Spleen (tissue), 11 donors: ENCODE measurements at regions not wholly inside any gene's neighbourhood (a gene's known extent, or its start where the extent isn't known, plus 50 kb on each side); places are given as distances from the start of the nearest gene placed in this dataset.
"Not testable (repeated sequence)": the region's sequence is repeated elsewhere in the genome, so short reads cannot be mapped to it uniquely, and the experiment has no call there.

Experiments
- DNase-seq: peaks from one replicate; pipeline ENCODE4 v3.0.0-alpha.2; 2020
- H3K27ac ChIP-seq, 8 donors: fragments of 200-600 bp; sonication (generic) in 7 of 8; 1 replicate in 4 of 8; 2 replicates in 4 of 8; pipeline versions ENCODE4 v1.5.0 to v1.8.0; 2016 to 2021; ENCODE audit warnings: inconsistent platforms in 4 of 8, mild to moderate bottlenecking in 4 of 8, moderate library complexity in 1 of 8
- H3K27me3 ChIP-seq, 7 donors: fragments of 200-600 bp; sonication (generic) in 6 of 7; replicated peaks in 1 of 7; 1 replicate in 4 of 7; 2 replicates in 3 of 7; pipeline versions ENCODE4 v1.5.0 to v1.8.0; 2016 to 2021; ENCODE audit warnings: inconsistent platforms in 3 of 7, mild to moderate bottlenecking in 1 of 7
- H3K36me3 ChIP-seq, 6 donors: fragments of 200-600 bp; sonication (generic) in 5 of 6; 1 replicate in 4 of 6; 2 replicates in 2 of 6; pipeline versions ENCODE4 v1.5.0 to v1.8.0; 2016 to 2021; ENCODE audit warnings: inconsistent platforms in 2 of 6
- H3K4me1 ChIP-seq, 6 donors: fragments of 200-600 bp; sonication (generic) in 5 of 6; 1 replicate in 3 of 6; 2 replicates in 3 of 6; pipeline versions ENCODE4 v1.5.0 to v1.8.0; 2016 to 2021; ENCODE audit warnings: inconsistent platforms in 3 of 6
- H3K4me3 ChIP-seq, 8 donors: fragments of 200-600 bp; sonication (generic) in 7 of 8; 1 replicate in 4 of 8; 2 replicates in 4 of 8; pipeline versions ENCODE4 v1.5.0 to v1.8.0; 2016 to 2021; ENCODE audit warnings: inconsistent platforms in 4 of 8, mild to moderate bottlenecking in 4 of 8, moderate library complexity in 2 of 8
- H3K9me3 ChIP-seq, 8 donors: fragments of 200-600 bp; sonication (generic) in 7 of 8; 1 replicate in 4 of 8; 2 replicates in 4 of 8; pipeline versions ENCODE4 v1.5.0 to v1.8.0; 2016 to 2021; ENCODE audit warnings: inconsistent platforms in 4 of 8
- CTCF ChIP-seq, 11 experiments: fragments of 200-600 bp in 7 of 11; fragments of 450-650 bp in 4 of 11; sonication (generic) in 4 of 11; IDR thresholded peaks in 8 of 11; conservative IDR thresholded peaks in 3 of 11; 1 replicate in 7 of 11; 2 replicates in 4 of 11; pipeline versions ENCODE4 v1.4.0 to v1.8.0; 2016 to 2021; ENCODE audit warnings: antibody characterized with exemption in 11 of 11, inconsistent platforms in 4 of 11, mild to moderate bottlenecking in 1 of 11
- POLR2A ChIP-seq, 3 donors: fragments of 450-650 bp; IDR thresholded peaks; one replicate each; pipeline ENCODE4 v1.5.1; 2017; ENCODE audit warnings: antibody characterized with exemption in 3 of 3, mild to moderate bottlenecking in 1 of 3
- POLR2AphosphoS5 ChIP-seq, 3 donors: sonication (generic); formaldehyde crosslinking; IDR thresholded peaks; one replicate each; pipeline ENCODE4 v1.5.1; 2017; ENCODE audit warnings: antibody characterized with exemption in 3 of 3
- WGBS, 5 donors: extraction: QIAGEN DNeasy Blood & Tissue Kit in 3 of 5; methylation state at CpG; one replicate each; pipeline versions ENCODE4 v1.1.5 to v1.1.7; 2013 to 2018; 5-methylcytosine and 5-hydroxymethylcytosine counted together
- intact Hi-C: fragments of 100-400 bp; cut with DNase I; formaldehyde crosslinking; loops from one replicate; pipeline ENCODE4 v1.15.0; 2023; ENCODE audit warnings: low total_unique reads
- donor health status: healthy with polysubstance abuse.
- donor health status: DM: no; HTN: no; CAD: no; lungs with moderate emphysema.
- donor health status: DM: no; HTN: no; CAD: no.
- donor health status: Bipolar disorder and iron deficiency.
- donor health status: healthy.
- donor health status: DM: no; HTN: no; CAD: no.
- donor health status: DM: yes; HTN: yes; CAD: no.

GRCh38 chr13:33662392-33662791 is 155.6 kb upstream of the RFC3 start:
- WGBS, 5 donors: 67 to 87% (median 83%) methylated on average over 4 of the region's 4 CpGs
- TF ChIP-seq CTCF (IDR thresholded peaks at IDR 0.05 in 8 of 11, conservative IDR thresholded peaks at IDR 0.05 in 3 of 11) (no peak), POLR2A (IDR thresholded peaks at IDR 0.05) (no peak), POLR2AphosphoS5 (IDR thresholded peaks at IDR 0.05) (no peak)

GRCh38 chr13:33665626-33666175 is 152.2 kb upstream of the RFC3 start:
- H3K4me1 ChIP-seq: no peaks in the 10 kb centered on the region
- TF ChIP-seq POLR2A (IDR thresholded peaks at IDR 0.05): no peak
- no peak for TF ChIP-seq CTCF (IDR thresholded peaks at IDR 0.05 in 8 of 11, conservative IDR thresholded peaks at IDR 0.05 in 3 of 11)
- no peak for TF ChIP-seq POLR2AphosphoS5 (IDR thresholded peaks at IDR 0.05)
- H3K27ac ChIP-seq: no peak overlapping the region
- no peak for DNase-seq
- no peak overlapping the region for H3K4me3 ChIP-seq
- H3K9me3 ChIP-seq: no peaks in the 10 kb centered on the region
- H3K36me3 ChIP-seq: no peaks in the 10 kb centered on the region
- intact Hi-C loops: no loop called here
- H3K27me3 ChIP-seq: no peaks in the 10 kb centered on the region
- WGBS, 5 donors: 85 to 92% (median 87%) methylated on average over 4 of the region's 4 CpGs

More at GRCh38 chr13:33662392-33662791, 155.6 kb upstream of the RFC3 start:
- intact Hi-C loops: no loop called here
- DNase-seq: no peak
- no peaks in the 10 kb centered on the region for H3K36me3 ChIP-seq
- no peaks in the 10 kb centered on the region for H3K4me1 ChIP-seq
- H3K9me3 ChIP-seq: no peaks in the 10 kb centered on the region
- H3K4me3 ChIP-seq: no peak overlapping the region
- no peak overlapping the region for H3K27ac ChIP-seq
- H3K27me3 ChIP-seq: peaks cover 0 to 4% (median 0%) of the 10 kb centered on the region in 7 donors

DNA sequence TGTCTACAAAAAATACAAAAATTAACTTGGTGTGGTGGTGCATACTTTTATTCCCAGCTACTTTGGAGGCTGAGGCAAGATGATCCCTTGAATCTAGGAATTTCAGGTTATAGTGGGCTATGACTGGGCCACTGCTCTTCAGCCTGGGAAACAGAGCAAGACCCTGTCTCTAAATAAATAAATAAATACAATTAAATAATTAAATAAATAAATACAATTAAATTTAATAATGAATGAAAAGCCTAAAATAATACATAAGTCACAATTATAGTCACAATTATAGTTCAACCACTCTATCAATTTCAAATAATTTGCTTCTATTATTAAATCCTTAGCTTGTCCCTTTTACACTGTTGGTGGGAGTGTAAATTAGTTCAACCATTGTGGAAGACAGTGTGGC is 146.4 kb upstream of the RFC3 start:
- intact Hi-C loops: no loop called here
- no peak for TF ChIP-seq POLR2AphosphoS5 (IDR thresholded peaks at IDR 0.05)
- TF ChIP-seq POLR2A (IDR thresholded peaks at IDR 0.05): no peak
- TF ChIP-seq CTCF (IDR thresholded peaks at IDR 0.05 in 8 of 11, conservative IDR thresholded peaks at IDR 0.05 in 3 of 11): no peak

DNA sequence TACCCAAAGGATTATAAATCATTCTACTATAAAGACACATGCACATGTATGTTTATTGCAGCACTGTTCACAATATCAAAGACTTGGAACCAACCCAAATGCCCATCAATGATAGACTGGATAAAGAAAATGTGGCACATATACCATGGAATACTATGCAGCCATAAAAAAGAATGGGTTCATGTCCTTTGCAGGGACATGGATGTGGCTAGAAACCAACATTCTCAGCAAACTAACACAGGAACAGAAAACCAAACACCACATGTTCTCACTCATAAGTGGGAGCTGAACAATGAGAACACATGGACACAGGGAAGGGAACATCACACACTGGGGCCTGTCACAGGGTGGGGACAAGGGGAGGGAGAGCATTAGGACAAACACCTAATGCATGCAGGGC is 145.9 kb upstream of the RFC3 start:
- H3K36me3 ChIP-seq, H3K27me3 ChIP-seq, H3K9me3 ChIP-seq, DNase-seq, H3K4me1 ChIP-seq, intact Hi-C loops, H3K4me3 ChIP-seq, H3K27ac ChIP-seq: not testable (repeated sequence)

More for the DNA sequence above, 146.4 kb upstream of the RFC3 start:
- Histone ChIP-seq H3K4me1 (peaks cover 0 to 6% (median 1%) of the 10 kb centered on the region in 6 donors), H3K27ac (no peak overlapping the region), H3K9me3 (peaks cover 0 to 4% (median 0%) of the 10 kb centered on the region in 8 donors), H3K27me3 (no peaks in the 10 kb centered on the region), H3K4me3 (no peak overlapping the region), H3K36me3 (no peaks in the 10 kb centered on the region)
- DNase-seq: no peak
